NAMALWA (cell line): ENCODE measurements at regions not wholly inside any gene's neighbourhood (a gene's known extent, or its start where the extent isn't known, plus 50 kb on each side); places are given as distances from the start of the nearest gene placed in this dataset.

Experiments used
- DNase-seq: peaks from one replicate; pipeline ENCODE4 v3.0.0-alpha.2; 2015; ENCODE audit warnings: low spot score

GRCh38 chr9:95822583-95823431 lies 52.7 kb upstream of the ERCC6L2 start:
- DNase-seq: no peak

GRCh38 chr9:95822015-95822414 lies 53.5 kb upstream of the ERCC6L2 start:
- DNase-seq: no peak

GRCh38 chr9:95820074-95820473 lies 55.4 kb upstream of the ERCC6L2 start:
- no peak for DNase-seq

DNA sequence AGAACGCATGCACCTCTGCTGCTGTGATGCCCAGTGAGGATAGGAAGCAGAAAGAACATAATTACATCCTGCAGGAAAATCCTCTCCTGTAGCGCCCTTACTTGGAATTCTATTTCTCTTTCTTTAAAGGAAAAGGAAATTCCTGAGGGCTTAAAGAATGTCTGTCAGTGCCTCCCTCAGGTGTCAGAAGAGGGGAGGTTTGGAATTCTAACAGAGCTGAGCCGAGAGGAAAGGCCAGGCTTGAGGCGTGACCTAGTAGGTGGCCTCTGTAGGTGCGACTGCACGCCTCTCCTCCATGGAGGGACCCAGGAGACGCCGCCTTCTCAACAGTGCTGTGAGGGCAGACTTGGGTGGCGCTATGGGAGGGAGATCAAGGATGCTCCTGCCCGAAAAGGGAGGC lies 55.9 kb upstream of the ERCC6L2 start:
- no peak for DNase-seq

DNA sequence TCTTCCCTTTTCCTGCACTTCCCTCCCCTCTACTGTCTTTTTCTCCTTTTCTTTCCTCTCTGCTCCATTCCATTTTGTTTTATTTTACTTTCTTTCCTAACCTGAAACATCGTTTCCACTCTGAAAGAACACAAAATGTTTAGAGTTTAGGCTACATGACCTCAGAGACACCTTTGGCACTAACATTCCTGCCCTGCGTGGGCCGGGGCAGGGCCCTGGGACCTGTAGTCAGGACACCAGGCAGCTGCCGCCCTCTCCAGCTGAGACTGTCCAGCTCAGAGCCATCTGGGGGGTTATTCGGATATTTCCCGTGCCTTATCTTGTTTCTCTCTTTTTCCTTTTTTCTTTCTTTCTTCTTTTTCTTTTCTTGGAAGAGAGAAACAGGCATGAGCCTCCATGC lies 58.3 kb upstream of the ERCC6L2 start:
- no peak for DNase-seq

GRCh38 chr9:95816716-95817115 lies 58.8 kb upstream of the ERCC6L2 start:
- no peak for DNase-seq

GRCh38 chr9:95815961-95816360 lies 59.5 kb upstream of the ERCC6L2 start:
- DNase-seq: no peak

DNA sequence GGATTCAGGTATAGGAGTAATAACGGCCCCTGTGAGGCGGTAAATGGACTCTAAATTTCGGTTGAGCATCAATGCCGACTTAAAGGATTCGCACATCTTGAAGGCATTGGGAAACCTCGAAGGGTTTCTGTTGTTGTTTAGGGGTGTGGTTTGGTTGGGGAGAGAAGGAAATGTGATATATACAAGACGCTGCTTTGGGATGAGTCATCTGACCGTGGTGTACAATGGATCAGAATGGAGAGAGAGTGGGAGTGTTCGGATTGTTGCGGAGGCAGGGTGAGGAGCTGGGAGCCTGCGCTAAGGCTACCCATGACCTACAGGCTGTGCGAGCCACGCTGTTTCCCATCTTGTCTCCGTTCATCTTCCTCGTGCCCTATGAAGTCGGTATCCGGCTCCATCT lies 60.4 kb upstream of the ERCC6L2 start:
- DNase-seq: no peak

GRCh38 chr9:95813923-95814322 lies 61.6 kb upstream of the ERCC6L2 start:
- no peak for DNase-seq

GRCh38 chr9:95810814-95811213 lies 64.7 kb upstream of the ERCC6L2 start:
- no peak for DNase-seq

- no peak for DNase-seq
Measured at GRCh38 chr9:95810133-95810532, 65.4 kb upstream of the ERCC6L2 start.

GRCh38 chr9:95809686-95810085 lies 65.8 kb upstream of the ERCC6L2 start:
- no peak for DNase-seq

DNA sequence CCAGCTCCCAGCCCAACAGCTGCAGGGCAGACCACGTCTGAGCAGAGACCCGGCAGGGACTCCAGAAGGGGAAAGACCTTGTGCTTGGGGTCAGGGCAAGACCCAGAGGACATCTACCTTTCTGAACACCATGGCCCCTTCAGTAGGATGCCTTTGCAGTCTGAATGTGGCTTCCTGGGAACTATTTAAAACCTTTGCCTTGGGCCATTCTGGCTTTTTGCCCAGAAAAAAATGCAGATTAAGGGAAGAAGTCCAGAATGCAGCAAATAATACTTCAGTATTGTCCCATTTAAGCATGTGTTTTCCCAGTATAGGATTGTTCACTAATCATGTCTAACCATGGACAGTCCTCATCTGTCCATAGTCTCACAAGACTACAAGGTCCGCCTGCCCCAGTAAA lies 67.5 kb upstream of the ERCC6L2 start:
- no peak for DNase-seq

DNA sequence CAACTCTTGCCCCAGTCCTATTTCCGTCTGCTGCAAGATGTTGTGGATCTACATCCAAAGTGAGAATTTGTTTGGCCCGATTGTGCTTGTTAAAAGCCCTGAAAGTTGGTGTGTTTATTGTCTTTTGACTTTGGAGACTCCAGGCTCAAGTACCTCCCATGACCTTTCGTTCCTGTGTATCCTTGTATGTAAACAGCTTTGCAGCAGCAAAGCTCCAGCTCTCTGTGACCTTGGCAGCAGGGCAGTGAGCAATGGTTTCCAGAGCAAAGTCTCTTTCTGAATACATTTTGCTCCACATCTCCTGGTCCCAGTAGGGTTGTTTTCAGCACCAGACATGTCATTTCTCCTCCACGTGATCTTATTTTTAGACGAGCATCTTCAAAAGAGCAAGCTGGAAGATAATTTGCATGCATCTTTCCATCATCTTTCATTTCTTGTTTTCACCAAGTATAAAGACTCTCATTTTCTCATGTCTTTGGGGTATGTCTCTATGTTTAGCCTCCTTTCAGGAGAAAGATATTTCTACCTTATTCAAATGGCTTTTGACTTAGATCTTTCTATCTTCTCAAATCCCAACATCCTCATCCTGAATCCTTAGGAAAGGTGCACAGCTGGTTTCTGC lies 68.1 kb upstream of the ERCC6L2 start:
- DNase-seq: no peak

DNA sequence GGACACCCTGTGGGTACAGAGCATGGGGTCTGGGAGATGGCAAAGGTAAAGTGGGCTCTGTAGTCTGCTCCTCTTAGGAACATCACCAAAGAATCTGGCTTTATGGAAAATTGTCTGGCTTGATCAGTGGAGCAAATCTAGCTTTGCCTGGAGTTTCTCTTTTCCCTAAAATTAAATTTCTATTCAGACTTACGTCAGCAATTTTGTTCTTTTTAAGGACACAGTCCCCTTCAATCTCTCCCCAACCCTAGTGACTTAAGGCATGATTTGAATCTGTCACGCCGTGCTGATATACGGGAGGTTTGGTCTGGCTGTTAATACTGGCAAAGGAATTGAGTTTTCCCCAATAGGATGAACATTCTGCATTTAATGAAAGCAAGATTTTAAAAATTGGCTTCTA lies 72.3 kb upstream of the ERCC6L2 start:
- no peak for DNase-seq

DNA sequence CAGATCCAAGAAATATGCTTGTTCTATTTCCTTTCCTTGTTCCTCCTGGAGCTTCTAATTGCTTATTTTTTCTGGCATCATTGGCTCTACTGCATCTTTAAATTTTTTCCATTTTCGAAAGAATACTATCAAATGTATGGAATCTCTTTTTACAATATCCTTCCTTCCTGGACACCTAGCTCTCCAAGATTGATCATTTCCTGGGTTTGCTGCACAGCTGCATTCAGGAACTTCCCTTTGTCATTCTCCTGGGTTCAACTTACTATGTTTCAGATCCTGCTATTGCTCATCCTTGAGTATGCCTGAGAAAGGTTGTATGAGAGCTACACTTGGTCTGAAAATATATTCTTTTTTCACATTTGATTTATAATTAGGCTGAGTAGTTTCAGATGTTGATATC lies 73.7 kb upstream of the ERCC6L2 start:
- no peak for DNase-seq

- DNase-seq: no peak
Measured at GRCh38 chr9:95796029-95796428, 79.5 kb upstream of the ERCC6L2 start.

DNA sequence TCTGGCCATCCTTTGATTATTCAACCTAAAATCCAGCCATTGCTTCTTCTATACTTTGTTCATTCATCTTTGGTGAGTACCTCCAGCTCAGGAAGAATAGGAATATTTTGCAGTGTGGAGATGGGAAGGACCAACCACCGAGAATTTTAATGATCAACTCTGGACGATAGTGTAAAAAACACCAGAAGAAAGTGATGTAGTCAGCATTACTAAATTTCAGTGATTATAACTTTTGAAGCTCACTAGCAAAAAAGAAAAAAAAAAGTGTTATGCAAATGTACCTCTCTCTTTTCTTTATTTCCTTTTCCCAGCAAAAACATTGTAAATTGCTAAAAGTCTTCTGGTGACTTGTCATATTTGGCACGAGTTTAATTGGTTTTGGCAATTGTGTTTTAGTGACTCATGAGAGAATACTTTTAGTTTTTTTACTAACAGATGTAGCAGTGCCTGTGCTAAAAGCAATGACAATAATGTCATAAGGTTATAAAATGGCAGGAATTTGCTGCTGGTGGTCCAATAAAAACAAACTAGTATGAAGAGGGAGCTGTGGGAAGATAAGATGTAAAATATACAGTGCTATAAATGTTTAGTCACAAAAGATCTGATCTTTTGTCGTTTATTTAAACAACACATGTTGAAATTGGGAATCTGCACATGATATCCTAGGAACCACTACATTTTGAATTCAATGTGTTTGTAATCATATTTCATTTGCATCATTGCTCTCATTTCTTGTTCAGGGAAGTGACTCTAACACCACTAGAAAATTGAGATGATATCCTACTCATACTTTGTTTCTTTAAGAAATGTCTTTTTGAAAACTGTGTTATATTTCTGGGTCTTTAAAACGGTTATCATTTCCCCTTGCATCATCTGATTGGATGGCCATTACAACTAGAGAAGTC lies 81.3 kb upstream of the ERCC6L2 start:
- DNase-seq: no peak

GRCh38 chr9:95791695-95792094 lies 83.8 kb upstream of the ERCC6L2 start:
- DNase-seq: no peak

DNA sequence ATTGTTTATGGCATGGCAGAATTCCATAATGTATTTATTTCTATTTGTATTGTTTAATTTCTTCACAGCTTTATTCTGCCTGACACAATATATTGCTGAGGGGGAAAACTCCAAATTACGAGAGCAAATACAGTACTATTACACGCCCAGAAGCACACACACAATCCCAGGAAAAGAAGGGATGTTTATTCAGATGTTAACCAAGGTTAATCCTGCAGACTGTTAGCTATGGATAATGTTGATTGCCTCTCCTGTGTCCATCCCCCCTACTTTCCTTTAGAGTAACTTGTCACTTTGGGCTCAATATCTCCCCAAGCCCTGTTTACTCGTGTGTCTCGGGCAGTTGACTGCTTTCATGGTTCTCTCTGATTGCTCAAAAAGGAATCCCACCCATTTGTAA lies 84.2 kb upstream of the ERCC6L2 start:
- no peak for DNase-seq

GRCh38 chr9:95788521-95788991 lies 86.9 kb upstream of the ERCC6L2 start:
- no peak for DNase-seq

DNA sequence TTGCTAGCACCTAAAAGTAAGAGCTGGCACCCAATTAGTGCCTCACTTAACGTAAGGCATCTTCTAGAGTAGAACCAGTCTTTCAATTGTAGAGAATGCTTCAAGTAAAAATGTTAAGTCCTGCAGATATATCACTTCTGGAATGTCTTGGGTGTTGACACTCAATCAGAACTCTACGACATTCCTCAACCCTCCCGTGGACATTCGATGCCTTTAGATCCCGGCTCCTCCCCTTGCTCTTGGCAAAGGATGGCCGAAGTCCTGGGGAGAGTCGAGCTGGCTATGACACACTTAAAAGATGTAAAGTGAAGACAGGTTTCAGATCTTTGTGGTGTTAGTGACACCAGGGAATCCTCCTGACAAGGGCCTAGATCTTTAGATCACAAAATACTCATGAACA lies 87.5 kb upstream of the ERCC6L2 start:
- DNase-seq: no peak

GRCh38 chr9:95785209-95785608 lies 90.3 kb upstream of the ERCC6L2 start:
- no peak for DNase-seq
